HG03442 (cell line): ENCODE measurements at regions not wholly inside any gene's neighbourhood (a gene's known extent, or its start where the extent isn't known, plus 50 kb on each side); places are given as distances from the start of the nearest gene placed in this dataset.
A peak's percentile ranks its signal among the peaks of the same experiment; 100 is the strongest.

Experiments used
- ATAC-seq: cut with Tn5 transposase; IDR thresholded peaks from one replicate; pipeline ENCODE4 v1.9.1; 2021; ENCODE audit warnings: mild to moderate bottlenecking, moderate library complexity; ENCODE audit not compliant: unreplicated experiment

GRCh38 chr2:108133457-108133856 is 106.3 kb upstream of the SULT1C3 start:
- ATAC-seq, result no peak

- no peak for ATAC-seq
Observed at GRCh38 chr2:108139521-108139920, 100.2 kb upstream of the SULT1C3 start.

DNA sequence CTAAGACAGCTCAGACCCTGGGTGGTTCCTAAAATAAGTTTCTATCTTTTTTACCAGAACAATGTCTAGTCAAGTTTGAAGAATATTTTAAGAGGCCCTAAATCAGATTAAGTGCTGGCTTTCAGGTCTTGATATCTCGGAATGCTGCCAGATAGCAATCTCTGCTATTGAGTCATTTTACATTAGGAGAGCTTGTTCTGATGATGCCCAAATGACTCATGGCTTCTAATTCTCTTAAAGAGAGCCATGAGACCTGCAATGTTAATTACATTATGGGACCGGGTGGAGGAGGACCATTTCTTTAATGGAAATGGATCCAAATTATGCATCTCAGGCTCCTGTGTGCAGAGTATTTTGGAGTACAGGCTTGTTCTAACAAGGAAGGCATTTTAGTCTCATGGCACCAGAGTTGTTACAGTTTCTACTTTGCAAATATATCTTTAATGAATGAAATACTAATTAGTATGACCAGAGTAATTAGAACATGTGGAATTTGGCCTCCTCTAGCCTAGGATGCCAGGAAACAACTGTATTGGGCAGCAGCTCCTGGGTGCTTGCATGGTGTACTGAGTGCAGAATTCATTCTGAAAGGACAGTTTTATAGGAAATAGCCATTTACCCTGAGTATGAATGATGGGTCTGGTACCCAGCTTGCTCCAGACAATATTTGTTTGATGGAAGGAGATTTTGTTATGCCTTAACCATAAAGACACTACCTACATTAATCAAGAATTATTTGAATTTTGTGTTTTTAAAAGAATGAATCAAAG is 94.0 kb upstream of the SULT1C3 start:
- ATAC-seq, result no peak

GRCh38 chr2:108148555-108148954 is 91.2 kb upstream of the SULT1C3 start:
- ATAC-seq, result no peak

DNA sequence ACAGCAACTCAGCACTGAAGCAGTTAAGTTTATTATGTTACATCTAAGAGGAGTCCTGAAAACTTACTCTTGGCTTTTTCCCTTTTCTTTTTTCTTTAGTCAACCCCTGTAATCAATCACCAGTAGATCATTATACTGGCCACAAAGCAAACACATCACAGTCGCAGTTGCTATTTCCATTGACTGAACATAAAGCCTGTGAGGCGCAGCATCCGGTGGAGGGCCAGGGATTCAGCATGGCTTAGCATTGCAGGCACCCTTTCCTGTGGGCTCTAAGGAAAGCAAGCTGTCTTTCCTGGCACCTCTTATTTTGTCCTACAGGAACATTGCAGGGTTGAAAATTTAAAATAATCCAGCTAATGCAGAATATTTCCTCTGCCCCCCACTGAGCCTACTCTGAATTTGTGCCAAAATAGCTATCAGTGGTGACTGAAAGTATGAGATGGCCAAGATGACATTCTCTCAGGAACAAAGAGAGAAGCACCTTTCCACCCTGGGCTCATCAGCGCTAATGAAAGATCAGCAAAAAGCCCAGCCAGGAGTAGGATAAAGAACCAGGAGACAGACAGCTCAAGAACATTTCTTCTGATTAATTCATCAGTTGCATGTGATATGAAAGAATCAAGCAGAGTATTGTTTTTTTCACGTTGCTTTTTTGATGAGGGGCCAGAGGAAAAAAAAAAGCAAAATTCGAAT is 85.3 kb upstream of the SULT1C3 start:
- ATAC-seq, result no peak

- no peak for ATAC-seq
Observed at GRCh38 chr2:108161298-108161697, 78.5 kb upstream of the SULT1C3 start.

GRCh38 chr2:108164318-108164717 is 75.5 kb upstream of the SULT1C3 start:
- ATAC-seq, result no peak

DNA sequence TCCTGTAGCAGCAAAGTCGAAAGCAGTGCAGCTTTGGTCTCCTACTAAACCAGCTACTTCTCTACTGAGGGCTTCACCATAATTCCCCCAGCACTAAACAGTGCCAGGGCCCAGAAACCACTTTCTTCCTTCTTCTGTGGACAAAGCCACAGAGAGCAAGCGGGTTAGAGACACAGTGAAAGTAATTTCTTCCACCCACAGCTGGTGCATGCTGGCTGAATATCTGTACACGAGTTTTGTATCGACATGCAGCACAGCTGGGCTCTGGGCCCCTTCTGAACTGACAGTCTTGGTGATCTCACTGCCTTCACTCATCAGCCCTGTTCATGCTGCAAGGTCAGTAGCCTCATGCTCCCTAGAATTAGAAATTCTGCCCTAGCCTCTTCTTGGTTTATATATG is 74.0 kb upstream of the SULT1C3 start:
- ATAC-seq, result no peak

DNA sequence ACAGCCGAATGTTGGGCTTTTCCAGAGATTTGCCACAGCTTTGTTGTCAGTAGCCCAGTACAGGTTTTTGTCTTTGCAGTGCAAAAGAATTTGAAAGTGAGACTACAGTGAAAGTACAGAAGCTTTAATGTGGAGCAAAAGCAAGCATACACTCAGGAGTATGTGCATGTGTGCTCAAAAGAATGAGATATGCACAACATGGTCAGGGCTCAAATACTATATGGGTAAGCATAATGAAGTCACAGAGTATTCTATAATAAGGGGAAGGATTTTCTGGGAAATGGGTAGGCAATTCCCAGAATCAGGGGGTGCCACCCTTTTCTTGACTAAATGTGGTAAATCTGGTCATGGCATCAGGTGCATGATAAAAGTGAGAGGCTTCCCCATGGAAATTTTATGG is 72.1 kb upstream of the SULT1C3 start:
- no peak for ATAC-seq

DNA sequence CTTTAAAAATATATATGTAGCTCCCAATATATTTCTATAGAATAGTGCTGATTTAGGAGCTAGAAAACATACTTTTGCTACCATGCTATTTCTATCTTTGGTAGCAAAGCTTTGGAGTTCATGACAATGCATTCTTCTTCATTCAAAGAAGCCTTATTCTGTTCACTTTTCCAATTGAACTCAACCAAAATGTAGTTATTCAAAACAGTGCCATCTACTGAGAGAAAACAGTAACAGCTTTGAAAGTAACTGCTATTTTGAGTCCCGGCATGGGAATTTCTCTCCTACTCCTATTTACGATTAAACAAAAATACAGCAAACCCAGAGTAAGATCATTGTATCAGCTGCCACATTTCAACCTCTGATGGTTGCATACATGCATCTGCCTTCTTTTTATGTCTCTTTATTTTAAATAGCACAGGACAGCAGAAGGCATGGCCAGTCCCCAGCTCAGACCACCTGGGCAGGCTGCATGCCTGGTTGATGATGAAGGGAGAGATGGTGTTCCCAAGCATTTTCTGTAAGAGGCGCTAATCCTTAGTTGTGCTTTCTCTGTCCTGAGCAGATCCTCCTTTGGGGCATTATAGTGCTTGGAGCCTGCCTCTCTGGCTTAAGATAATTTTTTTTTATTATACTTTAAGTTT is 69.7 kb upstream of the SULT1C3 start:
- ATAC-seq, result no peak

DNA sequence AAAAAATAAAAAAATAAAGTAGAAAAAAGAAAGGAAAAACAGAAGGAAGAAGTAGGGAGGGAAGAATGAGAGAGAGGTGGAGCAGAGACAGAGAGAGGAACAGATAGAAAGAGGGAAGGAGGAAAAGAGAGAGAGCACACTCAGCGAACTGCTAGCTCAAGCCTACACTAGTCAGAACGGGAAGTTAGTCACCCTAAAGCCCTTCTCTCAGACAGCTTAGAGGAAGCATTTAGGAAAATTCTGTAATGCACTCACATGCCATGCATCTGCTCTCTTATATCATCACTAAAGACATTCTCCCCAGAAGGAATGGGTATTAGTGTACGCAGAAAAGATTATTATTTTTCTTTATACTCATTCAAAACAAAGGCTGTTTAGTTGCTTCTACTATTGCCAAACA is 68.1 kb upstream of the SULT1C3 start:
- no peak for ATAC-seq

- ATAC-seq, result no peak
Observed at GRCh38 chr2:108182489-108182888, 57.3 kb upstream of the SULT1C3 start.

DNA sequence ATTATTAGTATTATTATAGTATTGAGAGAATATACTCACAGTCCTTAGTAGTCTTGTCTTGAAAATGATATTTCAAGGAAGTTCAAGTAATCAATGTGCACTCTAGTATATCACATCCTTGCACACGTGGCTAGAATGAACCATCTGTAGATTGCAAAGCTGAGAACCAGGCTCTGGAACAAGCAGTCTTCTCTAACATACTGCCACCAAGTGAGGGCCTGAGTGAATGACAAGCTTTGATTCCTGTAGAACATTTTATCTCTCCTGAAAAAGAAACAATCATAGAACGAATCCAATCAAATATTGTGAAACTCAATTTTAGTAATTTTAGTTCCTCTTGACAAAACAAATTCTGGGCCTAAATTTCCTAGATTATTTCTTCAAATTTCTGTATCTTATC is 55.3 kb upstream of the SULT1C3 start:
- peak; percentile 63 for ATAC-seq

DNA sequence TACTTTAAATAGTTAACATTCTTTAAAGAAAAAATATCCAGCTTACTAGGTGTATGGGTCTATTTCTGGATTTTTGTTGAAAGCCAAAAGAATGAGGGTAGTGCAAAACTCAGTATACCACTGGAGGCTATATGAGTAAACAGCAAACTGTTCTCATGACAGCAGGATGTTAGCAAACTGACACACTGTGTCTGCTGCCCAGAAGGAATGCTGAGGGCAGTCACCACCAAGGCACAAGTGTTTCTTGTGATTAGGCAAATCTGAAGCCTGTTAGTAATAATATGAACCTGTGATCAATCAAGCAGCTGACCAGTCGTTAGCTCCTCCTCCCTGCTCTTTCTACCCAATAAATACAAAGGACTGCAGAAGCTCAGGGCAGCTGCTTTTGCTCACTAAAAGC is 50.5 kb upstream of the SULT1C3 start:
- no peak for ATAC-seq
